HG03460 (cell line): ENCODE measurements at regions not wholly inside any gene's neighbourhood (a gene's known extent, or its start where the extent isn't known, plus 50 kb on each side); places are given as distances from the start of the nearest gene placed in this dataset.

Experiments used
- ATAC-seq: cut with Tn5 transposase; IDR thresholded peaks from one replicate; pipeline ENCODE4 v1.9.1; 2021; ENCODE audit not compliant: unreplicated experiment

GRCh38 chr7:15783987-15784693 lies 97.7 kb upstream of the MEOX2 start:
- ATAC-seq: no peak

GRCh38 chr7:15782656-15783055 lies 96.2 kb upstream of the MEOX2 start:
- no peak for ATAC-seq

- ATAC-seq: no peak
Observed at GRCh38 chr7:15781944-15782343, 95.5 kb upstream of the MEOX2 start.

- ATAC-seq: no peak
Observed at GRCh38 chr7:15780271-15780670, 93.8 kb upstream of the MEOX2 start.

GRCh38 chr7:15778191-15778590 lies 91.7 kb upstream of the MEOX2 start:
- ATAC-seq: no peak

GRCh38 chr7:15765753-15766152 lies 79.3 kb upstream of the MEOX2 start:
- ATAC-seq: no peak

GRCh38 chr7:15764851-15765382 lies 78.4 kb upstream of the MEOX2 start:
- no peak for ATAC-seq

GRCh38 chr7:15764010-15764409 lies 77.5 kb upstream of the MEOX2 start:
- no peak for ATAC-seq

GRCh38 chr7:15757041-15758000 lies 70.8 kb upstream of the MEOX2 start:
- ATAC-seq: no peak

GRCh38 chr7:15755061-15755460 lies 68.6 kb upstream of the MEOX2 start:
- ATAC-seq: no peak

GRCh38 chr7:15753887-15754579 lies 67.5 kb upstream of the MEOX2 start:
- no peak for ATAC-seq

GRCh38 chr7:15752377-15752776 lies 65.9 kb upstream of the MEOX2 start:
- no peak for ATAC-seq

GRCh38 chr7:15751191-15751701 lies 64.8 kb upstream of the MEOX2 start:
- ATAC-seq: no peak

GRCh38 chr7:15750727-15751126 lies 64.2 kb upstream of the MEOX2 start:
- ATAC-seq: no peak

GRCh38 chr7:15749631-15750030 lies 63.1 kb upstream of the MEOX2 start:
- ATAC-seq: no peak

GRCh38 chr7:15747712-15748111 lies 61.2 kb upstream of the MEOX2 start:
- no peak for ATAC-seq

GRCh38 chr7:15747301-15747700 lies 60.8 kb upstream of the MEOX2 start:
- no peak for ATAC-seq

GRCh38 chr7:15743926-15744480 lies 57.5 kb upstream of the MEOX2 start:
- no peak for ATAC-seq

GRCh38 chr7:15737601-15738000 lies 51.1 kb upstream of the MEOX2 start:
- no peak for ATAC-seq
